Spleen (tissue), 7 donors: ENCODE measurements at regions not wholly inside any gene's neighbourhood (a gene's known extent, or its start where the extent isn't known, plus 50 kb on each side); places are given as distances from the start of the nearest gene placed in this dataset.

Experiments
- CTCF ChIP-seq, 11 experiments: fragments of 200-600 bp in 7 of 11; fragments of 450-650 bp in 4 of 11; sonication (generic) in 4 of 11; IDR thresholded peaks in 8 of 11; conservative IDR thresholded peaks in 3 of 11; 1 replicate in 7 of 11; 2 replicates in 4 of 11; pipeline versions ENCODE4 v1.4.0 to v1.8.0; 2016 to 2021; ENCODE audit warnings: antibody characterized with exemption in 11 of 11, inconsistent platforms in 4 of 11, mild to moderate bottlenecking in 1 of 11
- POLR2AphosphoS5 ChIP-seq, 3 donors: sonication (generic); formaldehyde crosslinking; IDR thresholded peaks; one replicate each; pipeline ENCODE4 v1.5.1; 2017; ENCODE audit warnings: antibody characterized with exemption in 3 of 3
- donor health status: DM: no; HTN: no; CAD: no; lungs with moderate emphysema.
- donor health status: DM: no; HTN: no; CAD: no.
- donor health status: DM: no; HTN: no; CAD: no.

- TF ChIP-seq CTCF (IDR thresholded peaks at IDR 0.05 in 8 of 11, conservative IDR thresholded peaks at IDR 0.05 in 3 of 11) (no peak), POLR2AphosphoS5 (IDR thresholded peaks at IDR 0.05) (no peak)
Observed at GRCh38 chr3:124639406-124640237, 90.6 kb upstream of the UMPS start.
